ENCODE measurements at regions not wholly inside any gene's neighbourhood (a gene's known extent, or its start where the extent isn't known, plus 50 kb on each side); places are given as distances from the start of the nearest gene placed in this dataset.

- no peak for ATAC-seq
These were observed 59.7 kb upstream of the UBL3 start for GRCh38 chr13:29909975-29910674.

GRCh38 chr13:29909081-29909730 is 58.8 kb upstream of the UBL3 start:
- DNase-seq (ENCODE audit: low spot score) (no peak), ATAC-seq (no peak)

More at GRCh38 chr13:29909975-29910674, 59.7 kb upstream of the UBL3 start:
- no peak for DNase-seq (ENCODE audit: low spot score)

- ATAC-seq, result no peak
- DNase-seq (ENCODE audit: low spot score), result no peak
These were observed 58.1 kb upstream of the UBL3 start for GRCh38 chr13:29908416-29909080.

- DNase-seq (ENCODE audit: low spot score) (no peak), ATAC-seq (no peak)
These were observed 57.3 kb upstream of the UBL3 start for GRCh38 chr13:29907670-29908069.

GRCh38 chr13:29906432-29907011 is 56.1 kb upstream of the UBL3 start:
- DNase-seq (ENCODE audit: low spot score), result no peak
- no peak for ATAC-seq

GRCh38 chr13:29905845-29906244 is 55.4 kb upstream of the UBL3 start:
- ATAC-seq (peak; percentile 97), DNase-seq (ENCODE audit: low spot score) (peak; percentile 59)

GRCh38 chr13:29903996-29904395 is 53.6 kb upstream of the UBL3 start:
- no peak for ATAC-seq
- DNase-seq (ENCODE audit: low spot score), result no peak

GRCh38 chr13:29903543-29903942 is 53.1 kb upstream of the UBL3 start:
- DNase-seq (ENCODE audit: low spot score), result no peak

GRCh38 chr13:29902632-29903305 is 52.4 kb upstream of the UBL3 start:
- ATAC-seq (no peak), DNase-seq (ENCODE audit: low spot score) (no peak)

More at GRCh38 chr13:29903543-29903942, 53.1 kb upstream of the UBL3 start:
- ATAC-seq, result no peak

GRCh38 chr13:29901710-29902631 is 51.6 kb upstream of the UBL3 start:
- DNase-seq (ENCODE audit: low spot score) (no peak), ATAC-seq (no peak)
